ENCODE measurements at regions not wholly inside any gene's neighbourhood (a gene's known extent, or its start where the extent isn't known, plus 50 kb on each side); places are given as distances from the start of the nearest gene placed in this dataset.

DNA sequence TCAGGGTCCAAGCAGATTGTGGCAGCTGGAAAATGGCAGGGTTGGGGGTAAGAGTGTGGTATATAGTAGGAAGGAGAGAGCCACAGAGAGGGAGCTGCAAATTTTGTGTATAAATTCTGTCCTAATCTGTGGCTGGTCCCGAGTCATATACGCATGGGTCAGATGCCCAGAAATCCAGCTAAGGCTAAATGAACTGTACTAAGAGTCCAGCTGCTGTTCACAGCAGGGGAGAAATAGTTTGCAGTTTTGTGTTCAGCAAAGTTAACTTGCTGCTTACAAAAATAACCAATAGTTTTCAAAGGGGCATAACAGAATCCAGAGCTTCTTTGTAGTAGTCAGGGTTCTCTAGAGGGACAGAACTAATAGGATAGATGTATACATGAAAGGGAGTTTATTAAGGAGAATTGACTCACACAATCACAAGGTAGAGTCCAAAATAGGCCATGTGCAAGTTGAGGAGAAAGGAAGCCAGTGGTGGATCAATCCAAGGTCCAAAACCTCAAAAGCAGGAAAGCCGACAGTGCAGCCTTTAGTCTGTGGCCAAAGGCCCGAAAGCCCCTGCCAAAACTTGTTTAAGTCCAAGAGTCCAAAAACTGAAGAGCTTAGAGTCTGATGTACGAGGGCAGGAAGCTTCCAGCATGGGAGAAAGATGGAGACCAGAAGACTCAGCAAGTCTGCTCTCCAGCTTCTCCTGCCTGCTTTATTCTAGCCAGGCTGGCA, 146.1 kb upstream of the KBTBD8 start:
- no peak for DNase-seq (ENCODE audit: low read depth)

DNA sequence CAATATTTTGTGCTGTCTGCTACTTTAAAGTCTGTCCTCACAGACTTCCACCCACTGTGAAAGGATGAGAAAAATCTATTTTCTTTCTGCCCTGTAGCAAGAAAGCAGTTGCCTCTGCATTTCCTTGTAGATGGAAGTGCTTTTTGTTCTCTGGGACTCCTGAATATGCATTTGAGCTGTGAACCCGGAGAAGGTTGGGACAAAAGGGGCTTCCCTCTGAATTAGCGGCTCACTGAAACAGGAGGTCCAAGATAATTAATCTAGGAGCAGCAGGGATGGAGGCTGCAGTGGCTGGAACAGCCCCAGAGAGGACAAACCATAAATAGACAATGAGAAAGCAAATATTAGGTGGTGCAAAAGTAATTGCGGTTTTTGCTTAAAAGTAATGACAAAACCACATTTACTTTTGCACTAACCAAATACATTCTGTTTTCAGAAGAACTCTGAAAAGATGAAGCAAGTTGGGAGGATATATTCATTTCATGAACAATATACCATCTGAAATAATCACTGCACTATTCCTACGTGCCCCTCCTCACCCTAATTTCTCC, 143.4 kb upstream of the KBTBD8 start:
- DNase-seq (ENCODE audit: low read depth): no peak

DNA sequence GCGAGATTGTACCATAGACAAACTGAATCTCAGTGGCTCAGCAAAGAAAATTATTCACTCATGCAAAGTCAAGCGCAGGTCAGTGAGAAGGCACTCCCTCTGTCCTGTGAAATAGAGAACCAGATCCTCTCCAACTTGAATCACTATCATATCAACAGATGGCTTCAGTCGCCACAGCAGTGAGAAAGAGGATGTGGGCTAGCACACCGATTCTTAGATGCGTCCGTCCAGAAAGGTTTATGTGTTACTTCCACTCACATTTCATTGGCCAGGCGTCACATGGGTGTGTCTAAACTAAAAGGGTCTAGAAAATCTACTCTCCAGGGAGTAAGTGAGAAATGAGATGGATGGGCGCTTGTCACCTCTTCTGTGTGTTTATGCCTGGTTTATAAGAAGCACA, 141.6 kb upstream of the KBTBD8 start:
- DNase-seq (ENCODE audit: low read depth): no peak

DNA sequence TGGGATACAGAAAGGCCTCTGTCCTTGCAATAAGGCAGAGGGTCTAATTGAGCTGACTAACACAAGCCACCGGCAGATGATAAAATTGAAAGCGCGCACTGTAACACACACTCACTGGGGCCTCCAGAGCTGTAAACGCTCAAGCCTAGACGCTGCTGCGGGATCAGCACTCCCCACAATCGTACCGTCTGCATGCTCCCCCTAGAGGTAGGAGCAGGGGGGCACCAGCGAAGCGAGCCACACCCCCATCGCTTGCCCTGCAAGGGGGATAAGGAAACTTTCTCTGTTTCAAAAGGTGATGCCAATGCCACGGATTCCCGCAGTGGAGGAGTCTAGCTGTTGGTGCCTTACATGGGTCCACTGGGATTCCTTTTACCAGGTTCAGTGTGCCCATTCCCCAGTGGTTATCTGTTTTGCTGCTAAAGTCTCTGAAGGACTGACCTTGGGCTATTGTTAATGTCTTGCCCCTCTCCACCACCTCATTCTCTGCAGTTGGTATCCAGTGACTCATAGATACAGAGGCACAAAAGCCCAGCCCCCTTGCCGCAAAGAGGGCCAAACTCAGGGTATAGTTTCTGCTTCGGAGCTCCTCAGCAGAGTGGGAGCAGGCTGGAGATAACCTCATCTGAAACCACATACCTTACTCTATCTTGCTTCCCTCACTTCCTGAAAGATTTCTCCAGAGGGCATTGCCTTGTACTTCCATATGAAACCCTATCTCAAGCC, 139.3 kb upstream of the KBTBD8 start:
- no peak for DNase-seq (ENCODE audit: low read depth)

DNA sequence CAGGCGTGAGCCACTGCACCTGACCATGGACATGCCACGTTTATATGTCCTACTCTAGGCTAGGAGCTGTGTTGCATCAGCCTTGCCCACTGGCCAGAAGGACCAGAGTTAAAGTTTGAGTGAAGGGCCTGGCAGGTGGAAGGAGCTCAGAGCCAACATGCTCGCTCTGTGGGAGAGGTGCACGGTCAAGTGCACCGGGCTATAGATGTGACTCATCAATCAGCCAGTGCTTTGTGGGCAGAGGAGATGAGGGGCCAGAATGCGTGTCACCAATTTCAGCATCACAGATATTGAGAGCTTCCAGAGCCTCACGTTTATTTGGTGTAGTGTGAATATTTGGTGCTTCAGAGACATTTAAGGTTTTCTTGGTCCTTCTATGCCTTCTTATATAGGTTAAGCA, 137.3 kb upstream of the KBTBD8 start:
- DNase-seq (ENCODE audit: low read depth): no peak

DNA sequence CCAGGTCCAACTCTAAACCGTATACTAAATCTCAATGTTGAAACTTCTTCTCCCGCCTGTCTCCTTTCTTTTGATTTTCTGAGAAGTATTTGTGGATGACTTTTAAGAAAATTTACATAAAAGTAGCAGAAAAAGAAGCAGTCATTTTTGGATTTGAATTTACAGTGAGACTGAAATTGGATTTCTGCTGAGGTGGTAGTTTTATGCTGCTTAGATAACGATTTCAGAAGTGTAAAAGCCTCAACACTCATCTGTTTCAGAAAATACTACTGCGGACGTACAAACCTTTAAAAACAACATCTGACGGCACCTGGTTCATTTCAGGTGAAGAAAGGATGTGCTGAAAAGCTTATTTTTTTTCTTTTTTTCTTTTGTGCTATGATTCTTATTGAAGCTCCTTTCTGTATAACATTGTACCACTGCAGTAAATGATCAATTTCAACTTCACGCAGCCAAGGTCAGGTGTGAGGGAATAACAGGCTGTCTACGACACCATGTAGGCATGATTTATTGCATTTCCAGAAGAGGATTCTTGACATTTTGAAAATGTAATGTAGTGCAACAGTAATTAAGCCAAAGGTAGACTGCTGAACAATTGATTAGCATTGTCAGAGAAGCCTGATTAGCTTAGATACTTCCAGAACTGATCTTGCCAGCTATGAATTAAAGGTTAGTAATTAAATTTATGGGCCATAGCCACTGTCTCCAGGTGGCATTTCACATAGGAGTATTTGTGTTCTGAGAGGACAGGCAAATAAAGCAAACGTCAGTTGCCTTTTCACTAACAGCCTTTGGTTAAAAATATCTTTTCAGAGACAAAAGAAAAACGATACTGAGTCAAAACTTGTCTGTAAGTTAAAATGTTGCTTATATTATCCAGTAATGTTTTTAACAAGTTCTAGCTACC, 134.6 kb upstream of the KBTBD8 start:
- no peak for DNase-seq (ENCODE audit: low read depth)

DNA sequence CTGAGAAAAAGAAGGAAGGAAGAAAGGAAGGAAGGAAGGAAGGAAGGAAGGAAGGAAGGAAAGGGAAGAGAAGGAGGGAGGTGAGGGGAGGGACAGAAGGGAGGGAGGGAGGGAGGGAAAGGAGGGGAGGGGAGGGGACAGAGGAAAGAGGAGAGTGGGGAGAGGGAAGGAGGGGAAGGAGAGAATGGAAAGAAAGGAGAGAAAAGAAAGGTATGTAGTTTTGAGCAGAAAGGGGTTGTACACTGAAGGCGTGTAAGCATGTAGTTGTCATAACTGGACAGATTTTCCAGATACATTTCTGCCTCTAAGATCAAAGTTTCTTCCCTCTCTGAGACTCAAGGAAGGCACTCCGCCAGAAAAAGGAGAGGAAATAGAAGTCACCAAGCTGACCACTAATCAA, 113.4 kb upstream of the KBTBD8 start:
- no peak for DNase-seq (ENCODE audit: low read depth)

DNA sequence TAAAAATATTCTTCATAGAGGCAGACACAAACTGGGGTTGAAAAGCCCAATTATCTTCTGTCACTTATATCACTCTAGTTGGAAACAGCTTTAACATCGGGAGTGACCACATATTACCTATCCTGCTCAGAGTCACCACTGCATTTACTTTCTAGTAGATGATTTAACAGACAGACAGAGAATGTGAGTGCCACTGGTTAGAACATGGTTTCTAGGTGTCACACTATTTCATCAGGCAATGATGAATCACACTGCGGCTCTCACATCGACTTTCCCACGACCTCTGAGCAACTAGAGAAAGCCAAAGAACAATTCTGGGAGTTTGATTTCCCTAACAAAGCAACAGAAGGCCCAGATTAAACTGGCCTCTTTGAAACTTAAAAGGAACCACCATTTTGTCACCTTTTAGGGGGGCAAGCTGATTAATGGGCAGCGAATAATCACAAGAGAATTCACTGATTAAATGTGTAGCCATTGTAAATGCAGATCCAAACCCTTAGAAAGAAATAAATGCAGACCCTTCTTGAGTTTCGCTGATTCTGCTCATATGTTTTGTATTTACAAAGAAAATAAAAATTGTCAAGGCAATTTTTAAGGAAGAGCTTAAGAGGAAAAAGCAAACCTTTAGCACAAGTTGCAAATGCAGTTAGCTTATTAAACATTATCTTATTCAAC, 112.6 kb upstream of the KBTBD8 start:
- DNase-seq (ENCODE audit: low read depth): no peak

DNA sequence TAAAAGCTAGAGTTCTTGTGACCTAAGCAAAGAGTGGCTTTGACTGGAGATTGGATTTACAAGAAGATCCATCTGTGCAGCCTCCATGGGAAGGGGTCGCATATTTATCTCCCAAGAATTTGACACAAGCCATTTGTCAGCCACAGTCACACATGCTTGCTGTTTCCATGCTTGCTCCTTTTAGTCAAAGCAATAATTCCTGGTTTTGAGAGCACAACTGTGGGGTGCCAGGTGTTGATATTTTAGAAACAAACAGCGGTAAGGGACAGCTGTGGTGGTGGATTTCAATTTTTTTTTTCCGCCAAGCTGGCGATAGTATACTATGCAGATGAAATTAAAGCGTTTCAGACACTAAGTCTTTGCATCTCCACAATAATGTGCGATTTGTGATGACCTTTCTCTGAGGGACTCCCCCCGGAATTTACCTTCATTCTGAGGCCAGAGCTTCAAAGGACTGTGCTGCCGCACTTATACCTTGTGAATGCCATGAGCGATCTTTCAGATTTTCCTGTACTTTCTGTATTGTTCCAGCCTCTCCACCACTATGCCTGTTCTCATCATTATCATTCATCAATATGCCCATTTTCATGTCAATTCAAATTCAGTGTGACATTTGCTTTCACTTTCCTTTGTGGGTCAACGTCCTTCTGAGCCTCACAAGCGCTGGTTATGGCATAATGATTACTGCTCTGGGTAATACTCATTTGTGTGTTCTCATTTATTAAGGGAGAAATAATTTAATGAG, 108.2 kb upstream of the KBTBD8 start:
- no peak for DNase-seq (ENCODE audit: low read depth)

DNA sequence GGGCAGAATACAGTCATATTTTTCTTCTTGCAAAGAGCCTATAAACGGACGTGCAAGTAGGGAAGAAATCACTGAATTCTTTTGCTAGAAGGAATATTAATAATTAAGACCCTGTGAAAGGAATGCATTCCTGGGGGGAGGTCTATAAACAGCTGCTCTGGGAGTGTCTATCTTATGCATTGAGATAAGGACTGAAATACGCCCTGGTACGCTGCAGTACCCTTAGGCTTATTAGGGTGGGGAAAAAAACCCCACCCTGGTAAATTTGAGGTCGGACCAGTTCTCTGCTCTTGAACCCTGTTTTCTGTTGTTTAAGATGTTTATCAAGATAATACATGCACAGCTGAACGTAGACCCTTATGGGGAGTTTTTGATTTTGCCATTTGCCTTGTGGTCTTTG, 100.0 kb upstream of the KBTBD8 start:
- DNase-seq (ENCODE audit: low read depth): no peak

DNA sequence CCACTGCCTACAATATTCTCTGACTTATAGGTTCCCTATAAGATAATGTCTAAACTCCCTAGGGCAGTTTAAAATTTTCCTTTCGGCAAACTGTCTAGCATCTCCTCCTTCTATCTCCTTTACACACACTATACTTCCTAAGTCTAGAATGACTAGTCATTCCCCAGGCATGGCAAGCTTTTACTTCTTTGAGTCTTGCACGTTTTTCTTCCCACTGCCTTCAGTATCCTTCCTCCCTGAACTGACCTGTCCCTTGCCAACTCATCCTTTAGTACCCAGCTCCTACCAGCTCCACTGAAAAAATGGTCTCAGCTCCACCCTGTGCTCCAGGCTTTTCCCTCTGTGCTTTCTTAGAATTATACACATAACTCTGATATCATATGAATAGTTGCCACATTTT, 93.8 kb upstream of the KBTBD8 start:
- DNase-seq (ENCODE audit: low read depth): no peak

DNA sequence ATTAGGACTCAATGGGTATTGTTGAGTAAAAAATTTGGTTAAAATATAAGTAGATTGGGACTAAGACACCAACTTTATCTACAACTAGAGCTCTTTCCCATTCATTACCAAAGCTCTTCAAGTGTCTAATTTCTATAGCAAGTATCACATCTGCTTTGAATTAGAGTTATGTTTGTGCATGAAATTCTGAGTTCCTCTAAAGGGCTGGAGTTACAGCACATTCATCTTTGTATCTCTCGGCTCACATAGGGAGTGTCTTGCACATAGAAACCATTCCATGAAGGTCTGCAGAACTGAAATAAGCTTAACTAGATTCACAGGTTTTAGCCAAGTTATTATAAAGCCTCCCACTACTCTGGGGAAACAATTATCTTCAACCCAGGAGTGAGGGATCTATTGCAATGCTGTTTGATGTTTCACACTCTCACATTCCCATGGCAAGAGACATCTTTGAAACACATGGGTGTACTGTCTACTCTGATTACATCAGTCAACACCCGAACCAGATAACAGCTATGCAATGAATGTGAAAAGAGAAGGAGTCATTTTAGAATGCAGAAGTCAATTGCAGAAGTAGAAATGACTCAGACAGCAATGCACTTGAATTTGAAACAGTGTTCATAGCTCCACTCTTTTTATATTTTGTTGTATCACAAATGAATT, 93.1 kb upstream of the KBTBD8 start:
- DNase-seq (ENCODE audit: low read depth): no peak

DNA sequence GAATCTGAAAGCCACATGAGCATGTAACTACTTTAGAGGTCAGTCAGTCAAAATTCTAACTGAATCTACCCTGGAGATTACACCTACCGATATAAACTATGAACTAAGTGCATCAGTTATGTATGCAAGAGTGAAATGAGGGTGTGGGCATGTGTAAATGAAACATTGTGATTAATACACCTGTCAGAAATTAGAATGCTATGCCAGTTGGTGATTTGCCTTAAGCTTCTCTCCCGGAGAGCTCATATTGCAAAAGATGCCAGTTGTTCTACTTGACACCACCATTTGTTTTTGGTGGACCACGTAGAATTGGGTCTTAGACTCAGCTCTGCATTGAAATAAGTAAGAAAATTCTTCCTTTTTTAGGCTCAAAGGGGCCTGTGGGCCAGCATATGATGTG, 91.0 kb upstream of the KBTBD8 start:
- DNase-seq (ENCODE audit: low read depth): no peak

DNA sequence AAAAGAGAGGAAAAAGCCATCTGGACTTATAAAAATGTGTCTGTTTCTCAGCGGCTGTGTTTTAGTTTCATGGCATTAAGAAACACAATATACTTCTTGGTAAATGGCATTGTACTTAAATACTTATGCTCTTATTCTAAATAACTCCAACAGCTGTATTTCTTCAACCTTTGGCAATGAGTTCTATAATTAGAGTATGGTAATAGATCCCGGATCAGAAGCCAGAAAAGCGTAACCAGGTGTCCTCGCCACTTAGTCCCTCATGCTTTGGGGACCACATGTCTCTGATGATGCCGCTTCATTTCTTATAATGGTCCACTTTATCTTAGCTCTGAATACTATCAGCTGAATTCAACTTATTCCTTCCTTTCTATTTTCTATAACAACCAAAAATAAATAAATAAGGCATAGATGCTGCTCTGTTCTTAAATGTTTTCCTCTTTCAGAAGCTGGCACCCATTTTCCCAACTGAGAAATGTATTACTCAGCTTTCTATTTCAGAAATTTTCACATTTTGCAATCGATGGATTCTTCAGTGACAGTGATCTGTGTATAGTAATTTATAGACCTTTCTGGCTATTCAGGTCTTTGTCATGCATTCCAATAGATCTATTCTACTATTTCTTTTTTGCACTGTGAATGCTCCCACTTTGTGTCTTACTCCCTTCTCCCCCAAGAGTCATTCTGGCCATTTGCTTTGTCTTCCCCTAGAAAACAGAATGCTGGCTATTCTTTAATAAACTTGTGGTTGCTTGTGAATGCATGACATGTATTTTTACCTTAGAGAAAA, 87.6 kb upstream of the KBTBD8 start:
- no peak for DNase-seq (ENCODE audit: low read depth)

DNA sequence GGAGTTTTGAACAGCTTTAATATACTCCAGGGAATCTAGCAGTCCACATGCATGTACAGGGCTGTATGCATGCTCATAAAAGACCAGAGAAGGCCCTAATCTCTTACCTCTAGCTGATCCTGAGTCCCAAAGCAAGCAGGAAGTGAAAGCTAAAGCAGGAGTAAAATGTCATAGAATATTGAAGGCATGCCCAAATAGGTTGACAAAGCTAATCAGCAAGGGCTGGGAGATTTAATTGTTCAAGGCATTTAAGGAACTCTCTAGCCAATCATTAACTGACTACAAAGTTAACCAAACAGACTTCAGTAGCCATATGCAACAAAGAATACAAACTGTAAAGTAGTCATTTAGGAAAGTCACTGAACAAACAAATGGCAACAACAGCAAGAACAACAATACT, 85.8 kb upstream of the KBTBD8 start:
- no peak for DNase-seq (ENCODE audit: low read depth)

DNA sequence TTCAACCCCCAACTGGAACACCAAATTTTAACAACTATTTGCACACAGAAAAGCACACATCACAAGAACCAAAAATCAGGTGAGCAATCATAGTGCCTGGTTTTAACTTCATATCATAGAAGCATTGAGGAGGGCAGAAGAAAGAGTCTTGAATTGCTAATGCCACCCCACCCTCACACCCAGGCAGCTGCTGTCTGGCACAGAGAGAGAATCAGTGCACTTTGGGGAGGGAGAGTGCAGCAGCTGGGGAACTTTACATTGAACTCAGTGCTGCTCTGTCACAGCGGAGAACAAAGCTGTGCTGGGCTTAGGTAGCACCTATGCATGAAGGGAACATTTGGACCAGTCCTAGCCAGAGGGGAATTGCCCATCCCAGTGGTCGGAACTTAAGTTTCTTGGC, 76.0 kb upstream of the KBTBD8 start:
- no peak for DNase-seq (ENCODE audit: low read depth)

DNA sequence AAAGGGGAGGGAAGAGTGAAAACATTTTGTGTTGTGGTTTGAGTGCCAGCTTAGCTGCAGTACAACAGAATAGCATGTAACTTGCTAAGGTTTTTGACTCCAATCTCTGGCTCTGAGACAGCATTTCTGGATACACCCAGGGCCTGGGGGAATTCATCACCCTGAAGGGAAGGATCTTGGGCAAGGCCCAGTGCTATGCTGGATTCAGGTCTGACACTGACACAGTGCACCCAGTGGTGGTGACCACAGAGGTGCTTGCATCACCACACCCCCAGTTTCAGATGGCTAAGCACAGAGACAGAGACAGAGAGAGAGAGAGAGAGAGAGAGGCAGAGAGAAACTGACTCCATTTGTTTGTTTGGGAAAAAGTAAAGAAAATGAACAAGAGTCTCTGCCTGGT, 74.1 kb upstream of the KBTBD8 start:
- no peak for DNase-seq (ENCODE audit: low read depth)

DNA sequence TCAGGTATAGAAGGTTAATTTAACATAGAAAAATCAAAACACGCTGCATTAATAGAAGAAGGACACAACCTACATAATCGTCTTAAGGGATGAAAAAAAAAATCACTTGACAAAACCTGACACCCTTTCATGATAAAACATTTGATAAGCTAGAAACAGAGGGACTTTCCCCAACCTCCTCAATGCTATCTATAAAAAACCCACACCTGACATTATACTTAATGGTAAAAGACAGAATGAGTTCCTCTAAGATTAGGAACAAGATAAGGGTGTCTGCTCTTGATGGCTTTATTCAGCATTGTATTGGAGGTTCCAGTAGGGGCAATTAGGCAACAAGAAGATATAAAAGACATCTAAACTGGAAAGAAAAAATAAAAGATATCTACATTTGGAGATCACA, 69.9 kb upstream of the KBTBD8 start:
- no peak for DNase-seq (ENCODE audit: low read depth)

DNA sequence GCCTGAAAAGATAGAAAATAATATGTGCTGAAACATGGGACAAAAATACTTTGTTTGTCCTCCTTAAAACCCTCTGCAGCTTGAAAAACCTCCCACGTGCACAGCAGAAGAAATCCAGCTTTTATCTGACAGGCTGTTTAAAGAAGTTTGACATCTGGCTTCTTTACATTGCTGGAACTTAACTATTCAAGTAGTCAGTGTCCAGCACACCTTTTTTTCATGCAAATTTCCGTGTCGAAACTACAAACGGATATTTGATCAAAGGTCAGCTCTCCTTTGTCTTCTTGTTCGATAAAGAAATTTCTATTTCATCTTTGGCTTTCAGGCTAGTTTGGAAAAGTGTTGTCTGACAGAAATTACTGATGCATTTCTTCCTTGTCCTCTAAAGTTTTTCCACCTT, 66.8 kb upstream of the KBTBD8 start:
- no peak for DNase-seq (ENCODE audit: low read depth)

DNA sequence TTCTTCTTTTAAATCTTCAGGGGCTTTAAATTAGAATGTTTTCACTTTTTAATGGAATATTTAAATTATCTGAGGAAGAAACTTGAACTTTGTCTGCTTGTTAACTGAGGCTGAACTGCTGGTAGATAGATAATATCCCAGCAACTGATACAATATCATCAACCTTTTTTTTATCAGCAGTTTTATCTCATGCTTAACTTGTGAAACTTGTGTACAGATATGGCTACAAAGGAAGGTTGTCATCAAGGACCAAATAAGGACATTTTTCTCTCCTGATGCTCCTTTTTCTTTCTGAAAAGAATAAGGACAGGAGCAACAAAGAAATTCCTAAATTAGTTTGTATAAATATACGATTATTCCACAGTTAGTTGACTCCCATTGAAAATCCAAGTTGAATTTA, 66.4 kb upstream of the KBTBD8 start:
- DNase-seq (ENCODE audit: low read depth): no peak
